Activated T-helper 17 cell treated with anti-CD3 and anti-CD28 coated beads, Interleukin-2, amount 50 U/mL, for 72 hours (primary cell): ENCODE measurements at regions not wholly inside any gene's neighbourhood (a gene's known extent, or its start where the extent isn't known, plus 50 kb on each side); places are given as distances from the start of the nearest gene placed in this dataset.

Source experiments
- ATAC-seq: fragments of 150-1000 bp; cut with Tn5 transposase; replicated peaks from 2 replicates; pipeline ENCODE4 v1.10.0; 2021; ENCODE audit warnings: mild to moderate bottlenecking, moderate library complexity
- H3K27ac Mint-ChIP-seq: one replicate; pipeline ENCODE4 v1.8.0; 2022; ENCODE audit warnings: mixed read lengths
- H3K27me3 Mint-ChIP-seq: one replicate; pipeline ENCODE4 v1.8.0; 2022; ENCODE audit warnings: mixed read lengths
- H3K36me3 Mint-ChIP-seq: one replicate; pipeline ENCODE4 v1.8.0; 2022; ENCODE audit warnings: low read depth, mild to moderate bottlenecking, mixed read lengths
- H3K4me1 Mint-ChIP-seq: one replicate; pipeline ENCODE4 v1.8.0; 2022; ENCODE audit warnings: mixed read lengths
- H3K4me3 Mint-ChIP-seq: one replicate; pipeline ENCODE4 v1.8.0; 2022; ENCODE audit warnings: mild to moderate bottlenecking, mixed read lengths
- H3K9me3 Mint-ChIP-seq: one replicate; pipeline ENCODE4 v1.8.0; 2022; ENCODE audit warnings: mixed read lengths

- Mint-ChIP-seq H3K4me1 (no peaks in the 10 kb centered on the region), H3K36me3 (no peaks in the 10 kb centered on the region), H3K9me3 (no peaks in the 10 kb centered on the region), H3K4me3 (no peak overlapping the region), H3K27me3 (peaks cover 27% of the 10 kb centered on the region), H3K27ac (no peak overlapping the region)
- ATAC-seq, result no peak
Observed at GRCh38 chr11:44494785-44495184, 70.7 kb upstream of the CD82 start.

- Mint-ChIP-seq H3K4me1 (no peaks in the 10 kb centered on the region), H3K27ac (no peak overlapping the region), H3K36me3 (no peaks in the 10 kb centered on the region), H3K4me3 (no peak overlapping the region), H3K9me3 (no peaks in the 10 kb centered on the region), H3K27me3 (peaks cover 29% of the 10 kb centered on the region)
- ATAC-seq, result no peak
Observed at GRCh38 chr11:44496391-44496790, 69.1 kb upstream of the CD82 start.

GRCh38 chr11:44498089-44498871 is 67.2 kb upstream of the CD82 start:
- H3K9me3 Mint-ChIP-seq, result no peaks in the 10 kb centered on the region
- no peaks in the 10 kb centered on the region for H3K36me3 Mint-ChIP-seq
- no peak overlapping the region for H3K27ac Mint-ChIP-seq
- no peak for ATAC-seq
- H3K27me3 Mint-ChIP-seq, result peaks cover 24% of the 10 kb centered on the region
- H3K4me3 Mint-ChIP-seq, result no peak overlapping the region
- no peaks in the 10 kb centered on the region for H3K4me1 Mint-ChIP-seq

- H3K4me1 Mint-ChIP-seq, result no peaks in the 10 kb centered on the region
- no peaks in the 10 kb centered on the region for H3K36me3 Mint-ChIP-seq
- H3K27ac Mint-ChIP-seq, result no peak overlapping the region
- H3K4me3 Mint-ChIP-seq, result no peak overlapping the region
- H3K9me3 Mint-ChIP-seq, result peaks cover 5% of the 10 kb centered on the region
- no peak for ATAC-seq
- peaks cover 12% of the 10 kb centered on the region for H3K27me3 Mint-ChIP-seq
Observed at GRCh38 chr11:44502506-44502905, 63.0 kb upstream of the CD82 start.

- no peaks in the 10 kb centered on the region for H3K36me3 Mint-ChIP-seq
- H3K27ac Mint-ChIP-seq, result no peak overlapping the region
- peaks cover 21% of the 10 kb centered on the region for H3K27me3 Mint-ChIP-seq
- peaks cover 5% of the 10 kb centered on the region for H3K9me3 Mint-ChIP-seq
- H3K4me3 Mint-ChIP-seq, result no peak overlapping the region
- no peak for ATAC-seq
- no peaks in the 10 kb centered on the region for H3K4me1 Mint-ChIP-seq
Observed at GRCh38 chr11:44505581-44506054, 59.8 kb upstream of the CD82 start.

- peaks cover 5% of the 10 kb centered on the region for H3K9me3 Mint-ChIP-seq
- H3K27ac Mint-ChIP-seq, result no peak overlapping the region
- no peaks in the 10 kb centered on the region for H3K36me3 Mint-ChIP-seq
- no peaks in the 10 kb centered on the region for H3K4me1 Mint-ChIP-seq
- H3K27me3 Mint-ChIP-seq, result peaks cover 20% of the 10 kb centered on the region
- ATAC-seq, result no peak
- no peak overlapping the region for H3K4me3 Mint-ChIP-seq
Observed at GRCh38 chr11:44506375-44507016, 59.0 kb upstream of the CD82 start.

- H3K27ac Mint-ChIP-seq, result no peak overlapping the region
- no peak for ATAC-seq
- H3K9me3 Mint-ChIP-seq, result peaks cover 5% of the 10 kb centered on the region
- no peaks in the 10 kb centered on the region for H3K4me1 Mint-ChIP-seq
- no peaks in the 10 kb centered on the region for H3K36me3 Mint-ChIP-seq
- H3K4me3 Mint-ChIP-seq, result no peak overlapping the region
- peaks cover 26% of the 10 kb centered on the region for H3K27me3 Mint-ChIP-seq
Observed at GRCh38 chr11:44507491-44507890, 58.0 kb upstream of the CD82 start.

- peaks cover 5% of the 10 kb centered on the region for H3K9me3 Mint-ChIP-seq
Observed at GRCh38 chr11:44507896-44508445, 57.5 kb upstream of the CD82 start.

GRCh38 chr11:44509296-44509695 is 56.2 kb upstream of the CD82 start:
- peaks cover 25% of the 10 kb centered on the region for H3K27me3 Mint-ChIP-seq
- no peak for ATAC-seq
- no peak overlapping the region for H3K4me3 Mint-ChIP-seq
- no peaks in the 10 kb centered on the region for H3K36me3 Mint-ChIP-seq
- no peak overlapping the region for H3K27ac Mint-ChIP-seq
- H3K9me3 Mint-ChIP-seq, result peaks cover 5% of the 10 kb centered on the region
- no peaks in the 10 kb centered on the region for H3K4me1 Mint-ChIP-seq

More at GRCh38 chr11:44507896-44508445, 57.5 kb upstream of the CD82 start:
- H3K27ac Mint-ChIP-seq, result no peak overlapping the region
- no peaks in the 10 kb centered on the region for H3K36me3 Mint-ChIP-seq
- ATAC-seq, result no peak
- peaks cover 27% of the 10 kb centered on the region for H3K27me3 Mint-ChIP-seq
- no peaks in the 10 kb centered on the region for H3K4me1 Mint-ChIP-seq
- H3K4me3 Mint-ChIP-seq, result no peak overlapping the region

GRCh38 chr11:44510372-44510771 is 55.1 kb upstream of the CD82 start:
- Mint-ChIP-seq H3K27ac (no peak overlapping the region), H3K27me3 (peaks cover 25% of the 10 kb centered on the region)
- ATAC-seq, result no peak

GRCh38 chr11:44512818-44513217 is 52.6 kb upstream of the CD82 start:
- ATAC-seq, result no peak
- Mint-ChIP-seq H3K27ac (no peak overlapping the region), H3K36me3 (no peaks in the 10 kb centered on the region), H3K9me3 (no peaks in the 10 kb centered on the region), H3K27me3 (peaks cover 21% of the 10 kb centered on the region), H3K4me3 (no peak overlapping the region), H3K4me1 (no peaks in the 10 kb centered on the region)

More at GRCh38 chr11:44510372-44510771, 55.1 kb upstream of the CD82 start:
- Mint-ChIP-seq H3K36me3 (no peaks in the 10 kb centered on the region), H3K9me3 (peaks cover 5% of the 10 kb centered on the region), H3K4me1 (no peaks in the 10 kb centered on the region), H3K4me3 (no peak overlapping the region)

- Mint-ChIP-seq H3K4me3 (no peak overlapping the region), H3K9me3 (no peaks in the 10 kb centered on the region), H3K27ac (no peak overlapping the region), H3K36me3 (no peaks in the 10 kb centered on the region), H3K4me1 (no peaks in the 10 kb centered on the region), H3K27me3 (peaks cover 25% of the 10 kb centered on the region)
- ATAC-seq, result no peak
Observed at GRCh38 chr11:44515048-44515447, 50.4 kb upstream of the CD82 start.
